ENCODE measurements at regions not wholly inside any gene's neighbourhood (a gene's known extent, or its start where the extent isn't known, plus 50 kb on each side); places are given as distances from the start of the nearest gene placed in this dataset.
"Not testable (repeated sequence)": the region's sequence is repeated elsewhere in the genome, so short reads cannot be mapped to it uniquely, and the experiment has no call there.

GRCh38 chr15:62249501-62249900 lies 84.4 kb upstream of the C2CD4B start:
- H3K9ac ChIP-seq (ENCODE audit: low read depth in 1 of 2, low read length in 2 of 2): no peak overlapping the region
- H3K27me3 ChIP-seq (ENCODE audit: control insufficient read depth in 1 of 2, insufficient read depth in 2 of 2, low read length in 2 of 2): no peaks in the 10 kb centered on the region
- H3K36me3 ChIP-seq (ENCODE audit: control insufficient read depth in 1 of 2, insufficient read depth in 2 of 2, low read length in 2 of 2): no peaks in the 10 kb centered on the region
- H3K4me3 ChIP-seq (ENCODE audit: low read depth in 1 of 2, low read length in 2 of 2): no peak overlapping the region
- no peaks in the 10 kb centered on the region for H3K9me3 ChIP-seq (ENCODE audit: control insufficient read depth in 1 of 2, low read length in 2 of 2)
- H3K4me1 ChIP-seq (ENCODE audit: control insufficient read depth in 1 of 2, insufficient read depth in 2 of 2, low read length in 2 of 2): no peaks in the 10 kb centered on the region
- no peak overlapping the region for H3K27ac ChIP-seq (ENCODE audit: low read depth, low read length)

- Histone ChIP-seq H3K4me3 (ENCODE audit: low read depth in 1 of 2, low read length in 2 of 2) (no peak overlapping the region), H3K27ac (ENCODE audit: low read depth, low read length) (no peak overlapping the region), H3K4me1 (ENCODE audit: control insufficient read depth in 1 of 2, insufficient read depth in 2 of 2, low read length in 2 of 2) (no peaks in the 10 kb centered on the region), H3K9ac (ENCODE audit: low read depth in 1 of 2, low read length in 2 of 2) (no peak overlapping the region), H3K36me3 (ENCODE audit: control insufficient read depth in 1 of 2, insufficient read depth in 2 of 2, low read length in 2 of 2) (no peaks in the 10 kb centered on the region), H3K9me3 (ENCODE audit: control insufficient read depth in 1 of 2, low read length in 2 of 2) (no peaks in the 10 kb centered on the region), H3K27me3 (ENCODE audit: control insufficient read depth in 1 of 2, insufficient read depth in 2 of 2, low read length in 2 of 2) (no peaks in the 10 kb centered on the region)
Observed at GRCh38 chr15:62250186-62250585, 85.1 kb upstream of the C2CD4B start.

DNA sequence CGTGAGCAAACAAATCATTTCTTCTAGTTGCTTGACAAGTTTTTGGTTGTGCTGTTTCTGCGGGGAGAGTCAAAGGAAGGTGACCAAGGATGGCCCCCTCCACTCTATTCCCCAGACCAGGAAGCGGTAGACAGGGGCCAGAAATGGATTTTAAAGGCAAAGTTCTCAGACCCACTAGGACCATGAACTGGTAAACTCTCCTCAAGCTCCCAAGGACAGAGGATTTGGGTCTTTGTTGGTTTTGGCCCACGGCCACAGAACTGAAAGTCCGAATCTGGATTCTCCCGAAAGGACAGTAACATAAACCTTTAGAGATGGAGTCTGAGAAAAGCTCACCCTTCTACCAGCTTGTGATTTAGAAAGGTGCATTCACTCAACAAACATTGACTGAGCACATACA lies 85.9 kb upstream of the C2CD4B start:
- no peak overlapping the region for H3K9ac ChIP-seq (ENCODE audit: low read depth in 1 of 2, low read length in 2 of 2)
- H3K36me3 ChIP-seq (ENCODE audit: control insufficient read depth in 1 of 2, insufficient read depth in 2 of 2, low read length in 2 of 2): no peaks in the 10 kb centered on the region
- no peak overlapping the region for H3K4me3 ChIP-seq (ENCODE audit: low read depth in 1 of 2, low read length in 2 of 2)
- H3K4me1 ChIP-seq (ENCODE audit: control insufficient read depth in 1 of 2, insufficient read depth in 2 of 2, low read length in 2 of 2): no peaks in the 10 kb centered on the region
- H3K27me3 ChIP-seq (ENCODE audit: control insufficient read depth in 1 of 2, insufficient read depth in 2 of 2, low read length in 2 of 2): no peaks in the 10 kb centered on the region
- no peaks in the 10 kb centered on the region for H3K9me3 ChIP-seq (ENCODE audit: control insufficient read depth in 1 of 2, low read length in 2 of 2)
- H3K27ac ChIP-seq (ENCODE audit: low read depth, low read length): no peak overlapping the region

DNA sequence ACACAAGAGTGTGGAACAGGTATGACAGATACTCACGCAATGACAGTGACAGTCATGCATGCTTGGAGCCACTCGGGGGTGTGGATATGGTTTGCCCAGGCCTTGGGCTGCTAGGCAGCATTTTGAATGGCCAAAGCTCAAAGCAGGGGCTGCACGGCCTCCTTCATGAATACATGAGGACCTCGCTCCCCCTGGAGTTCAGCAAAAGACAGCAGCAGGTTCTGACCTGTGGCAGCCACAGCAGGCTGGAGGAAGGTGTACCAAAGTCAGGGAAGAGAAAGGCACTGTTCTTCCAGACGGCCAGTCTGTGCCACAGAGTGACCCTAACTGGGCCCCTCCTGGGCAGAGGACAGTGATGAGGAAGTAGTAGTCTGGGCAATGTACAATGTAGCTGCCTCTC lies 88.2 kb upstream of the C2CD4B start:
- H3K27ac ChIP-seq (ENCODE audit: low read depth, low read length): no peak overlapping the region
- H3K4me3 ChIP-seq (ENCODE audit: low read depth in 1 of 2, low read length in 2 of 2): no peak overlapping the region
- H3K4me1 ChIP-seq (ENCODE audit: control insufficient read depth in 1 of 2, insufficient read depth in 2 of 2, low read length in 2 of 2): no peaks in the 10 kb centered on the region
- H3K9me3 ChIP-seq (ENCODE audit: control insufficient read depth in 1 of 2, low read length in 2 of 2): no peaks in the 10 kb centered on the region
- no peaks in the 10 kb centered on the region for H3K36me3 ChIP-seq (ENCODE audit: control insufficient read depth in 1 of 2, insufficient read depth in 2 of 2, low read length in 2 of 2)
- no peak overlapping the region for H3K9ac ChIP-seq (ENCODE audit: low read depth in 1 of 2, low read length in 2 of 2)
- no peaks in the 10 kb centered on the region for H3K27me3 ChIP-seq (ENCODE audit: control insufficient read depth in 1 of 2, insufficient read depth in 2 of 2, low read length in 2 of 2)

DNA sequence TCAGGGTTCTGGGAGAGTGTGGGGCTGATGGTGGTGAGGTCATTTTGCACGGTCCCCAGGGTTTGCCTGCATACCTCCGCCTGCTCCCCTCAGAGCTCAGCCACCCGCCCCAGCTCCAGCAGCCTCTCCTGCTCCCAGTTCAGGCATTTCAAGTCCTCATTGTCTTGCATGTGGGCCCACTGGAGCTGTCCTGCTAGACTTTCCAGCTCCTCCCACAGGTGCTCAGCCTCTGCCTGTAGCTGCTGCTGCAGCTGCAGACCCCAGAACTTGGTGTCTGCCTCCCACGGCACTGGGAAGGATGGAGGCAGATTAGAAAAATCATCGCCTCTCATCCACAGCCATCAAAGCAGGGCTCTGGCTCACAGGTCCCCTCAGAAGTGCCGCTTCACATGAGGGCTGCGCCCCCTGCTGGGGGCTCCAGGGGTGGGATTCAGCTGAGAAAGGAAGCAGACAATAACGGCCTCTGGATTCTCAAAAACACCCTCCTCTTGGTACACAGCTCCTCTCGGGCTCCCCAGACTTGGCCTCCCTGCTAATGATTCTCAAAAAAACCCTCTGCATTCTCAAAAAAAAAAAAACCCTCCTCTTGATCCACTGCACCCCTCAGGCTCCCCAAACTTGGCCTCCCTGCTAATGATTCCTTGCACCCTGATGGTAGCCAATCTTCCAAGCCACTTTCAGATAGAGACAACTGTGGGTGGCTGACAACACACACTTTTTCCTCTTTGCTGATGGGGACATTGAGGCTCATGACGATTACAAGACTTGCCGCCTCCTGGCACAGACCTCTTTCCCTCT lies 89.3 kb upstream of the C2CD4B start:
- no peak overlapping the region for H3K4me3 ChIP-seq (ENCODE audit: low read depth in 1 of 2, low read length in 2 of 2)
- H3K27ac ChIP-seq (ENCODE audit: low read depth, low read length): no peak overlapping the region
- H3K4me1 ChIP-seq (ENCODE audit: control insufficient read depth in 1 of 2, insufficient read depth in 2 of 2, low read length in 2 of 2): no peaks in the 10 kb centered on the region
- no peaks in the 10 kb centered on the region for H3K9me3 ChIP-seq (ENCODE audit: control insufficient read depth in 1 of 2, low read length in 2 of 2)
- no peak overlapping the region for H3K9ac ChIP-seq (ENCODE audit: low read depth in 1 of 2, low read length in 2 of 2)
- no peaks in the 10 kb centered on the region for H3K27me3 ChIP-seq (ENCODE audit: control insufficient read depth in 1 of 2, insufficient read depth in 2 of 2, low read length in 2 of 2)
- H3K36me3 ChIP-seq (ENCODE audit: control insufficient read depth in 1 of 2, insufficient read depth in 2 of 2, low read length in 2 of 2): no peaks in the 10 kb centered on the region

DNA sequence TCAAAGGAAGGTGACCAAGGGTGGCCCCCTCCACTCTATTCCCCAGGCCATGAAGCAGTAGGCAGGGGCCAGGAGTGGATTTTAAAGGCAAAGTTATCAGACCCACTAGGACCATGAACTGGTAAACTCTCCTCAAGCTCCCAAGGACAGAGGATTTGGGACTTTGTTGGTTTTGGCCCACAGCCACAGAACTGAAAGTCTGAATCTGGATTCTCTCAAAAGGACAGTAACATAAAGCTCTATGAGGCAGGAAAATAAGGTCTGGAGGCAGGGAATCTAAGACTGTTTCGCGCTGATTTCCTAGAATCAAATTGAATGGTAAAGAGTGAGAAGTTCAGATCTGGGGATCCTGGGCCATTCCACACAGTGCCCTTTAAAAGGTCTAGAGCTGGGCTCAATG lies 91.3 kb upstream of the C2CD4B start:
- not testable (repeated sequence) for H3K27me3 ChIP-seq (ENCODE audit: control insufficient read depth in 1 of 2, insufficient read depth in 2 of 2, low read length in 2 of 2)

DNA sequence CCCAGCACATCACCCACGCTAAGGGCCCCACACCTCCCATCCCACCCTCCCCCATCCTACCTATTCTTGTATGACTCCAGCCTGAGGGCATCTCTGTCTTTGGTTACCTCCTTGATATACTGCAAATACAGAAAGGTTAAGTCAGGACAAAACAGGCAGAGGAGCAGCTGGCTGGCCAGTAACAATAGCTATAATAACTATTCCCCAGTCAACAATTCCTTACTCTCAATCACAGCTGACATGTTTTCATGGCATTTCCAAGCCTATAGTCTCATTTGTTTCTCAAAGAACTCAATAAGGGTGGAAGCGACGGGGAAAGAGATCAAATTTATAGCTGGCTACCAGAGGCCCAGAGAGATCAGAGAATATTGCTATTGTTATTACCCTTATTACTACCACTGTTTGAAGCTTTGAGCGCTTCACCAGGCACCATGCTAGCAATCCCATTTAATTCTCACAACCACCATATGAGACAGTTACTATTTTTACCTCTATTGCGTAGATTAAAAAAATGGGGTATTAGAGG lies 93.0 kb upstream of the C2CD4B start:
- Histone ChIP-seq H3K9me3 (ENCODE audit: control insufficient read depth in 1 of 2, low read length in 2 of 2) (peaks cover 16 to 20% of the 10 kb centered on the region in 2 donors), H3K4me3 (ENCODE audit: low read depth in 1 of 2, low read length in 2 of 2) (no peak overlapping the region), H3K27ac (ENCODE audit: low read depth, low read length) (no peak overlapping the region), H3K36me3 (ENCODE audit: control insufficient read depth in 1 of 2, insufficient read depth in 2 of 2, low read length in 2 of 2) (no peaks in the 10 kb centered on the region), H3K4me1 (ENCODE audit: control insufficient read depth in 1 of 2, insufficient read depth in 2 of 2, low read length in 2 of 2) (no peaks in the 10 kb centered on the region), H3K27me3 (ENCODE audit: control insufficient read depth in 1 of 2, insufficient read depth in 2 of 2, low read length in 2 of 2) (no peaks in the 10 kb centered on the region), H3K9ac (ENCODE audit: low read depth in 1 of 2, low read length in 2 of 2) (no peak overlapping the region)

More for the DNA sequence above, 91.3 kb upstream of the C2CD4B start:
- H3K4me1 ChIP-seq (ENCODE audit: control insufficient read depth in 1 of 2, insufficient read depth in 2 of 2, low read length in 2 of 2); H3K9me3 ChIP-seq (ENCODE audit: control insufficient read depth in 1 of 2, low read length in 2 of 2); H3K36me3 ChIP-seq (ENCODE audit: control insufficient read depth in 1 of 2, insufficient read depth in 2 of 2, low read length in 2 of 2); H3K27ac ChIP-seq (ENCODE audit: low read depth, low read length); H3K9ac ChIP-seq (ENCODE audit: low read depth in 1 of 2, low read length in 2 of 2); H3K4me3 ChIP-seq (ENCODE audit: low read depth in 1 of 2, low read length in 2 of 2): not testable (repeated sequence)

DNA sequence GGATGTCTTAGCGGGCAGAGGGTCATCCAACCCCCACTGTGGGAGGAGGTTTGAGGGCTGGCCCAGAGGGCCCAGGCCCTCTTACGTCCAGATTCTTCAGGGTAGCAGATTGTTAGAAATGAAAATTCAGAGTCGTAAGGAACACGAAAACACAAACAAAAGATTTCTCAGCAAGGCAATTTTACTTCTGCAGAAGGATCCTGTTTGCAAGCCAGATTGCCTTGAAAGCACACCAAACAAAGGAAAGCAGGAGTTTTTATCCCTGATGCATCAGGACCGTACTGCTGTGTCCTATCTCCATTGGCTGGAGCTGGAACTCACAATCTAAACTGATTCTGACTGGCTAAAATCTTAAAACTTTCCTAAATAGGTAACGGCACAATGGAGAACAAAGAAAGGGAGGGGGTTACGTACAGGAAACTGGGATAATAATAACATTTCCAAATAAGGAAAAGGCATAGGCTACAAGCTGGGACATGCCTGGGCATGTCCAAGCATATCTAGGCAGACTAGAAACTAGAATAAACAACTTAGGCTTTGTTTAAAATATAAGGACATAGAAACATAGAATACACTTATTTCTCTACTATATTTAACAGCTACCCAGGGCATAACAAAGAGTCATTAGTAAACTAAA lies 97.3 kb upstream of the C2CD4B start:
- Histone ChIP-seq H3K9ac (ENCODE audit: low read depth in 1 of 2, low read length in 2 of 2) (no peak overlapping the region), H3K4me1 (ENCODE audit: control insufficient read depth in 1 of 2, insufficient read depth in 2 of 2, low read length in 2 of 2) (no peaks in the 10 kb centered on the region), H3K4me3 (ENCODE audit: low read depth in 1 of 2, low read length in 2 of 2) (no peak overlapping the region), H3K36me3 (ENCODE audit: control insufficient read depth in 1 of 2, insufficient read depth in 2 of 2, low read length in 2 of 2) (no peaks in the 10 kb centered on the region), H3K27ac (ENCODE audit: low read depth, low read length) (no peak overlapping the region), H3K9me3 (ENCODE audit: control insufficient read depth in 1 of 2, low read length in 2 of 2) (peaks cover 24 to 27% of the 10 kb centered on the region in 2 donors), H3K27me3 (ENCODE audit: control insufficient read depth in 1 of 2, insufficient read depth in 2 of 2, low read length in 2 of 2) (no peaks in the 10 kb centered on the region)

DNA sequence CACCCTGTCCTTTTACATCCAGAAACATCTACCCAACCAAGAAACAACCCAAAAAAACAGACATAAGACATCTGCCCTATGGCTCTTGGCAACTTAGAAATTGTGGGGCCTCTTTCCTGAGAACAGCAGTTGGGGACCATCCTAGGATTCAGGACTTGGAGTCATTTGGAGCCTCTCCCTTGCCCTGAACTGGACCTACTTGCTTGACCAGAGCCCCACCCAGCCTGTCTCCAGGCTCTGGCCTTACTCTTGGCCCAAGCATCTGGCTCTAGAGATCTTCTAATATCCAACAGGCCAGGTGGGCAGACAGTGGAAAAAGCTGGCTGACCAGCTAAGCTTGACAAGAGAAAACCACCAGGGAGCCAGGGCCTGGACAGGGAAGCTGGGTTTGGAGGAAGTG lies 99.1 kb upstream of the C2CD4B start:
- Histone ChIP-seq H3K9ac (ENCODE audit: low read depth in 1 of 2, low read length in 2 of 2) (no peak overlapping the region), H3K27me3 (ENCODE audit: control insufficient read depth in 1 of 2, insufficient read depth in 2 of 2, low read length in 2 of 2) (no peaks in the 10 kb centered on the region), H3K27ac (ENCODE audit: low read depth, low read length) (no peak overlapping the region), H3K36me3 (ENCODE audit: control insufficient read depth in 1 of 2, insufficient read depth in 2 of 2, low read length in 2 of 2) (no peaks in the 10 kb centered on the region), H3K4me1 (ENCODE audit: control insufficient read depth in 1 of 2, insufficient read depth in 2 of 2, low read length in 2 of 2) (no peaks in the 10 kb centered on the region), H3K4me3 (ENCODE audit: low read depth in 1 of 2, low read length in 2 of 2) (no peak overlapping the region), H3K9me3 (ENCODE audit: control insufficient read depth in 1 of 2, low read length in 2 of 2) (peaks cover 35 to 38% of the 10 kb centered on the region in 2 donors)

DNA sequence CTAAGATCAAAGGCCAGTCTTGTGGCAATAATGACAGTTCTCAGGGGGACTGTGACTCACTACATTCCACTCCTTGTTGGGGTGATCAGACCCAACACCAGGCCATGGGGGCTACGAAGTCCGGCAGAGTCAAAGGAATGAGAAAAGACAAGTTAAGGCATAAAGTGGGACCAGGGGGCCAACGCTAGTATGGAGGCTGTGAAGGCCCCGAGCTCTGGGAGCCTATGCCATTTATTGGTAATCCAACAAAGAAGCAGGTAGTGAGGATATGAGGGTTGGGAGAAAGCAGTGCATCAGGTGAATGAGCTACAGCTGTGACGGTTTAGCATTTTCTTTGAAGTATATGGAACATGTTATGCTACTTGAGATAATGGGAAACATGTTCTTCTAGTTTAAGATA lies 104.4 kb upstream of the C2CD4B start:
- Histone ChIP-seq H3K27ac (ENCODE audit: low read depth, low read length) (no peak overlapping the region), H3K4me3 (ENCODE audit: low read depth in 1 of 2, low read length in 2 of 2) (peak overlapping the region in 1 of 2 donors; percentile 7), H3K9me3 (ENCODE audit: control insufficient read depth in 1 of 2, low read length in 2 of 2) (peaks cover 25 to 32% of the 10 kb centered on the region in 2 donors), H3K4me1 (ENCODE audit: control insufficient read depth in 1 of 2, insufficient read depth in 2 of 2, low read length in 2 of 2) (no peaks in the 10 kb centered on the region), H3K9ac (ENCODE audit: low read depth in 1 of 2, low read length in 2 of 2) (no peak overlapping the region), H3K27me3 (ENCODE audit: control insufficient read depth in 1 of 2, insufficient read depth in 2 of 2, low read length in 2 of 2) (no peaks in the 10 kb centered on the region), H3K36me3 (ENCODE audit: control insufficient read depth in 1 of 2, insufficient read depth in 2 of 2, low read length in 2 of 2) (no peaks in the 10 kb centered on the region)
